ENCODE measurements at regions not wholly inside any gene's neighbourhood (a gene's known extent, or its start where the extent isn't known, plus 50 kb on each side); places are given as distances from the start of the nearest gene placed in this dataset.

DNA sequence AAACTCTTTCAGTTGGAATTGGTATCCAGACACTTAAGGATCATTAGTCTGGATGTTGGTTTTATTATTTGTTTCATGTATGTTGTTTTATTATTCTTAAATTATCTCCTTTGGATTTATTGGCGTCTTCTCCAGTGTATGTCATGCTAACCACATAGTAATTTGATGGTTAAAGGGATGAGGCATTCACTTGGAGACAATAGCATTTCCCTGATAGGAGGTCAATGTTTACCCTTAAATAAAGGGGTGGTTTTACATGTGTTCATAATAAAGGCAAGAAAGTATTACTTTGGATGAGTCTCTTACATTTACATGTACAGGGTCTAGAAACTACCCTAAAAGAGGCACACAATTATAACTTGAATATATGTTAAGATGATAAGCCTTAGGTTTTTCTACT, 51.2 kb upstream of the RNF144B start:
- no peak for DNase-seq

GRCh38 chr6:18334251-18334650, 52.9 kb upstream of the RNF144B start:
- no peak for DNase-seq

DNA sequence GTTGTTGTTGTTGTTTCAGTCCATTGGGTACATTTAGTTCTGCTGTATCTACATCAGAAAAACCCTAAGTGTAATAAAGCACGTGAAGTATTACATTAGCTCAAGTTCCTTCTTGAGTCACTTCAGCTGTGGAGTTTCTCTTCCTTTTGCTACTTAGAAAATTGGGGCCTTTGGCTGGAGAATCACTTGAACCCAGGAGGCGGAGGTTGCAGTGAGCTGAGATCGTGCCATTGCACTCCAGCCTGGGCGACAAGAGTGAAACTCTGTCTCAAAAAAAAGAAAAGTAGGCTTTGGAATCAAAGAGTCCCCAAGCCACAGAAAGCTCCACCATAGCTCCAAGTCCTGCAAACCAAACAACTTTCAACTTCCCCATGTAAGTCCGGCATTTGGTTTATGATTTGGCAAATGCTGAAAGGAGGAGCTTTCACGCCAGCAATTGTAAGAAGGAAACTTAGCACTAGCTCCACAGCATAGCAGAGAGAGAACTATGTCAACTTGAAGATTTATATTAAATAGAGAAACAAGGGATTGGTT, 56.5 kb upstream of the RNF144B start:
- DNase-seq: no peak

GRCh38 chr6:18329776-18330175, 57.4 kb upstream of the RNF144B start:
- no peak for DNase-seq

DNA sequence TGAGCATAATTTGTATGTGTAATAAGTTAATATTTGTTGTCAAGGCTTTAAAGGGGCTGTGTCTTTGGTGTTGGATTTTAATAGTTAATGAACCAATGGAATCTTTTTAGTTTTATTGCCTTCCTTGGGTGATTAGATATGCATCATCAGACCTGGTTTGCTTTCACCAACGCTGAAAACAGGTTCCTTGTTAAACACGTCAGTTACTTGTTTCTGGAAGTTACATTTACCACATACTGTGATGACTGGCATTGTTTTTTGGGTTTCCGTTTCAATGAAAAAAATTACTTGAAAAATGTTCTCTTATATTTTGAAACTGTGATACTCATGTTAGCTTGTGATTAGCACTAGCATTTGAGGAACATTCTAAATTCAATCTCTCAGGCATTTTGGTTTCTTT, 58.6 kb upstream of the RNF144B start:
- DNase-seq: peak; percentile 52

DNA sequence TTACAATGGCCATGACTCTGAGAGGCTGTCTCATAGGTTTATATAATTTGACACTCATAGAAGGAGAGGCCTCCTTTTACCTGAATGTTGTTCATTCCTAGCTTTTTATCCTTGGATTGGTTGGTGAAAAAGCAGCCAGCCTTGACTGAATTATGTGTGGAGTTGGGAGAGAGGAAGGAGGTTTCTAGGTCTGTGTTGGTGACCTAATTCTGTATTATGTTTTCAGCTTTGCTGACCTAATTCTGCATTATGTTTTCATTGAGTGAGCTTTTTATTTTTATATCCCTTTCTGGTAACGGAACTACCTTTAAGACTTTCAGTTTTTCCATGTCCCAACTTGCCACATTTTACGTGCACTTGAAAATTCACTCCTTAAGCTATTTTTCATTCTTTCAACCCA, 59.1 kb upstream of the RNF144B start:
- DNase-seq: peak; percentile 42

- peak; percentile 29 for DNase-seq
Observed at GRCh38 chr6:18327626-18328025, 59.5 kb upstream of the RNF144B start.

DNA sequence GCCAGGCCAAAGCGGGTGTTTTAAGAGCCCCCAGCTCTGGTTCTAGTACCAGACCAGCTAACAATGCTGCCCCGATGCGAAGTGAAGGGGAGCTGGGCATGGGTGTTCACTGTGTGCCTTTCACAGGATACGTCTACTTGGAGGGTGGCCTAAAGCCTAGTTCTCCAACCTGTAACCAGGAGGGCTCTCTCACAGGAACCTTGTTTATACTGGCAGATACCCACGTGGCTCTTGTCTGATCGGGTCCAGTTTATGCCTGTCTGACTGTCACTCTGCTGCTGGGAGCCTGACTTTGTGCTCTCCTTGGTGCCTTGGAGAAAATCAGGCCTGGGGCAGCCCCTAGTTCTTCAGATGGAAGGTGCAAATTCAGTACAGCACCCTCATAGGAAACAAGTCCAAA, 60.2 kb upstream of the RNF144B start:
- DNase-seq: no peak

DNA sequence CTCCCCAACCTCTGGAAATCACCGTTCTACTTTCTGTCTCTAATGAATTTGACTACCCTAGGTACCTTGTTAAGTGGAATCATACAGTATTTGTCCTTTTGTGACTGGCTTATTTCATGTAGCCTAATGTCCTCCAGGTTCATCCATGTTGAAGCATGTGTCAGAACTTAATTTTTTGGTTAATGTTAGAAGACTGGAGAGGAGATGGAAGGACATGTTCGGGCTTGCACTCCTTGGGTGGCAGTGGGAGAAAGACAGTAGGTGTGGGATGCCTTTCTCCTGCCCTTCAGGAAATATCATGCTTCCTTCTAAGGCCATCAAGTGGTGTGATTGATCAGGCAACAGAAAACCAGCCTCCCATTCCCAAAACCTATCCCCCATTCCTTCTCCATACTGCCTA, 61.1 kb upstream of the RNF144B start:
- DNase-seq: no peak

GRCh38 chr6:18324706-18325042, 60.3 kb upstream of the DEK start:
- DNase-seq: no peak

DNA sequence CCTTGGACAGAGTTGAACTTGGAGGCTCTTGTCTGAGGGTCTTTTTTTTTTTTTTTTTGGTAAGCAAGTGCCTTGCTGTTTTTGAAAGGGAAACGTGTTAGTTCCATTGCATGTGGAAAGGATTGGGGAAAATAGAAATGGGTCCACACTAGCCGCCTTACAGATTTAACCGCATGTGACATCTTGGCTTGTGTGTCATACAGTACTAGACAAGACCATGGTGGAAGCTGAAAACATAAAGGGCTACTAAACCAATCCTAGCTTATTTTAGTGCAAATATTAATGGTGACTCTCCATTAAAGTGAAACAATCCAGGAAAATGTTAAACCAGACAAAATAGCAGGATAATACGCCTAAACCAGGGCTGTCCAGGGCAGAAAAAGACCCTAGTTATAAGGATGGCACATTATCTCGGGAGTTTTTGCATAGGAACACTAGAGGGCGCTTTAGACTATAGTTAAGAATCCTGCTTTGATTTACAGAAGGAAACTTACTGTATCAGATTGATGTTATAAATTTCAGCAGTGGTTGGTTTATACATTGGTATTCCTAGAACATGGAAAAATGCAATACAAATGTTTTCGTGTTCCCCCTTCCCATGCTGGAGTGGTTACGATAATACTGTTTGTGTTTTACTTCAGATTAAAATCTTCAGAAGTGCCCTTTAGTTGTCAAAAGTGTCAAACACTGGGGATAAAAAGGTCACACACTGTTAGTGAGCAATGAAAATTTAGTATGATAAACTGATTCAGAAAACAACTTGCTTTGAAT, 59.8 kb upstream of the DEK start:
- peak; percentile 59 for DNase-seq

- DNase-seq: no peak
Observed at GRCh38 chr6:18317850-18318249, 53.5 kb upstream of the DEK start.

- DNase-seq: no peak
Observed at GRCh38 chr6:18314317-18314997, 50.1 kb upstream of the DEK start.
